ENCODE measurements at regions not wholly inside any gene's neighbourhood (a gene's known extent, or its start where the extent isn't known, plus 50 kb on each side); places are given as distances from the start of the nearest gene placed in this dataset.

DNA sequence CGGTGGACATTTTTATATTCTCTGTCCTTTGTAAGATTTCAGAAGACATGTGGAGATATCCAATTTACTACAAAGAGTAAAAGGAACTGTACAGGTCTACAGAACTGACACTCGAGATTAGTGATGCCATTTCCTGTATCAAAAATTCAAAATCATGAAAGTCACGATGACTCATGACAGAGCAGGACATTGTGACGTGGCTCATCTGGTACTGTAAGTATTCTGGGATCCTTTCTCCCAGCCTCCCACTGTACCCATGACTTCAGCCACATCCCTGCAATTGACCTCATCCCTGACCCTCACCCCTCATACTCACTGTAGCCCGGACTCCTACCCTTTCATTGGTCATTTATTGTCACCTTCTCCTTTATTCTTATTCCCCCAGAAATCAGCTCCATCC lies 736.5 kb downstream of the EPHA4 start:
- no peak for DNase-seq

- DNase-seq: no peak
Measured at GRCh38 chr2:220837226-220837625, 734.9 kb downstream of the EPHA4 start.

DNA sequence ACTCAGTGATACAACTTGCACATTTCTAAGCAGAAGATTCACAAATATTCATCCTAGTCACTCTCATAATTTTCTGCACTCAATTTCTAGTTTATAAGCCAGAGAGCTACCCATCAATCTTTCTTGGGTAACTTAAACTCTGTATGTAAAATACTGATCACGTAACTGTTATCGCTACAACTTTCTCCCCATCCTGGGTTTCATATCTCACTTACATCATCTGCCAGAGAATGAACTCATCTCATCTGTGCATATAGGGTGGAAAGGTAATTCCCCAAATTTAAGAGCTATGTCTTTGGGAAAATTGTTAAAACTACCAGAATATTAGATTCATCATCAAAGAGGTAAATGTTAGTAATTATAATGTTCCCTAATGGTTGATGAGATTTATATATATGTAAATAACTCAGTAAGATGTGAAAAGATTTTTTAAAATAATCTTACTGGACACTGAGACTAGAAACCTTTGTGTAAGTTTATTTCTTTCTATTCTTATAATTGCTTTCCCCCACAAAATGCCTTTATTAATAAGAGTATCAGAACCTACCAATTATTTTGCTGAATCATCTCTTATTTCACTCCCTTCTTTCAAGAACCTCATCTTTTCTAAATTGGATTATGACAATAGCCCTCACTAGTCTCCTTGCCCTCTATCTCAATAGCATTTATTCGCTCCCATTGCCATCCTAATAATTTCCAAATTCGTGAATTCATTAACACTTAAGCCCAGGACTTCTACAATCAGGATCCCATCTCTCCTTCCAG lies 729.0 kb downstream of the EPHA4 start:
- no peak for DNase-seq

DNA sequence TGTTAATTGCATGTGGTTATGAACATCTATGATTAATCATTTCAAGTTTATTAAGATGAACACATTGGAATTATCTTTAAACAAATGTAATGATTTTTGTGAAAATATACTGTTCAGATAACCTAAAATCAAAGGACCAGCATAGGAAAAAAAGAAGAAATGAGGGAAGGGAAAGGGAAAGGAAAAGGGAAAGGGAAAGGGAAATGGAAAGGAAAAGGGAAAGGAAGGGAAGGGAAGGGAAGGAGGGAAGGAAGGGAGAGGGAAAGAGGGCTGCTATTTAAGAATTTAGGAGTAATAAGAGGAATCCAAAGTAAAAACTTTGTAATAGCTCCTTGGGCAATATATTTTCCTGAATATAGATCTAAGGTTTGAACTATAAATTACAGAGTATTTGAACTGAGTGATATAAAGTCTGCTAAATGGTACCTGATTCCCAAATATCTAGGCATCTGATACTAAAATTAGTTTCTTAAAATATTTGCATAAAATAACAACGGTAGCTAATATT lies 726.3 kb downstream of the EPHA4 start:
- no peak for DNase-seq

- no peak for DNase-seq
Measured at GRCh38 chr2:220847006-220847405, 725.1 kb downstream of the EPHA4 start.

DNA sequence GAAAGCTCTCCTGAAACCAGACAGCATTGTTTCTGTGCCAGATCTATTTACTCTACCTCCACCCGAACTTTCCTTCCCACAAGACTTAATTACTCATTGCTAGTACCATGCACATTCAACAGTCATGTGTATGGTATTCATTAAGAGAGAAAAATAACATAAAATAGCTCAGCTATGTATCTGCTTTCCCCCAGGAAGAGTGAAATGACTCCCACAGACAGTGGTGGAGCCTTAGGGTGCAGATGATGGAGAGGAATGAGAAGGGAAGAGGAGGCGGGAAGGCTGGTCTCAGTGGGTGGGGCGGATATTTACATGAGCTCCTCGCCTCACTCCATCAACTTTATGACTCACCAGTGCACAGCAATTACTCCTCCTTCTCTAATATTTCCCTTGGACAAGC lies 724.5 kb downstream of the EPHA4 start:
- DNase-seq: no peak

- DNase-seq: no peak
Measured at GRCh38 chr2:220849433-220849832, 722.7 kb downstream of the EPHA4 start.

DNA sequence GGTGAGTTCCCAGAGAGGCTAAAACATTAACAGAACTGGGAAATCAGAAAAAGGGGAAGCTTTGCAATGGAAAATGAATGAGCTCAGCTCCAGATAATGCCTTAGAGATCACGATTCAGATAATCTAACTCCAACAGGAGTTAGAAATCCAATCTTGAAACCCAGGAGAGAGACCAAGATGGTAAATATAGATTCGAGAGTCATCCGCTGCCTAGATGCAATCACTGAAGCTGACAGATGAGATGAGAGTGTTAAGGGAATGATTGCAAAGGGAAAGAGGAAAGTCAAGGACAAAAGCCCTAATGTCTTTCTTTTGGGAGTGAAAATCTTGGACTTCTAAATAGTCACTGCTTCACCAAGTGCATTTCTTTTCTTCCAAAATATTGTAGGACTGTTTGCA lies 722.0 kb downstream of the EPHA4 start:
- no peak for DNase-seq

DNA sequence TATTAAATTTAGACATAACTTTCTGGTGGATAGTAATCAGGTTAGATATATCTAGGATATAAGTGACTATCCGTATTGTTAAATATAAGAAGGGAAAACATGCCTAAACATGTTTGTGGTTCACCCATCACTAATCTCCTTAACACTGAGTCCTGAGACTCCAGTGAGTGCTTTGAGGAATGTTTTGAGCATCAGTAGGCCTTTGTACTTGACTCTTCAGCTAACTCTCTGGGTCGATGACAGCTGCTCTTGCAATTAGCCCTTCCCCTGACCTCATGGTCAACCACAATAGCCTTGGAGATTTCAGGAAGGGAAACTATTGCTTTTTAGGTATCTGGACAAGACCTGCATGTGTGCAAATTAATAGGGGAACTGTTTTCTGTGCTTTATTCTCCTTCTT lies 716.8 kb downstream of the EPHA4 start:
- no peak for DNase-seq

GRCh38 chr2:220856486-220856885 lies 715.6 kb downstream of the EPHA4 start:
- no peak for DNase-seq

DNA sequence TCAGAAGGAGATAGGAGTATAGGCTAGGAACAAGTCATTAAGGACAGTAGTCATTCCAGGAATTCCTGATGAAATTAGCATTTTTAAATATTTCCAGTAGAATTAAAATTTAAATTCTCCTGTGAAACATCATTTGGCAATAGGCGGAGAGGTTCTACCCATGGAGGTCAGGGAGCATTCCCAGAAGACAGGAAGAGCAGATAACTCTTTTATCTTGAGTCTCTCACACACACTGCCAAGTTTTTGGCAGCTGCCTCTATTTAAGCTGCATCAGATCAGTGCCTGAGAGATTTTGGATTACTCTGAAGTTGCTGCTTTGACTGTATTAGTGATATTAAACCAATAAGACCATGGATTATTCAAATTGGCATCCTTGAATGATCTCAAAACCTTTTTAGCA lies 714.7 kb downstream of the EPHA4 start:
- DNase-seq: no peak

- no peak for DNase-seq
Measured at GRCh38 chr2:220858101-220858500, 714.0 kb downstream of the EPHA4 start.

- no peak for DNase-seq
Measured at GRCh38 chr2:220871909-220872308, 700.2 kb downstream of the EPHA4 start.

GRCh38 chr2:220876080-220876824 lies 695.9 kb downstream of the EPHA4 start:
- no peak for DNase-seq

DNA sequence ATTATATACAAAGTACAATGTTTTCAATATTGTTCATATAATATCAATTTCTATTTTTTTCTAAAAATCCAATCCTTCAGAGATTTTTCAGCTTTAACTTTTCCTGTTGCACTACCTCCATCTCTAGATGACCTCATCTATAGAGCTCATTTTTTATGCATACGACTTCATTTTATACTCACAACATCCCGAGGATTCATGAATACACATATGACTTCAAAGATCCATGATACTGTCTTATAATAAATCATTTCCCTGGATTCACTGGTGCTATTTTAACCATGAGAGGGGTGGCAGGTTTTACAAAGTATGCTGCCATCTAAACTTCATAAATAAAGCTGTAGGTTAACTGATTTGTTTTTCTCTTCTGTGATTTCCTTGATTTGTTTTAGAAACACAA lies 694.6 kb downstream of the EPHA4 start:
- DNase-seq: no peak

DNA sequence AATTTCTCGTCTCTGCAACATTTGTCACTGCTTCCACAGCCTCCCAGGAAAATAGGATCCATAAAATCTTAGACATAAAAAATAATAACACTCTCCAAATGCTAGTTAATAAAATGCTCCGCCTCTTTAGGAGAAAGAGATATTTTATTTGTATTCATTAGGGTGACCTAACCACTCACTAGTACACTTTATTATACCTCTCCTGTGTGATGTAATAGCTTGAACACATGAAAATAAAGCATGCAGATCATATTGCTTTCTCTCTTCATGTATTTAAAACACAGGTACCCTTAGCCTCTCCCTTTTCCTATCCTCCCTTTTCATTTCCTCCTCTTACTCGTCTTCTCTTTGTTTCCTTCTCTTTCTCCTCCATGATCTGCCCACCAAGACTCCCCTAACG lies 694.2 kb downstream of the EPHA4 start:
- no peak for DNase-seq

GRCh38 chr2:220880623-220881596 lies 691.2 kb downstream of the EPHA4 start:
- no peak for DNase-seq

GRCh38 chr2:220882507-220882906 lies 689.6 kb downstream of the EPHA4 start:
- DNase-seq: no peak

DNA sequence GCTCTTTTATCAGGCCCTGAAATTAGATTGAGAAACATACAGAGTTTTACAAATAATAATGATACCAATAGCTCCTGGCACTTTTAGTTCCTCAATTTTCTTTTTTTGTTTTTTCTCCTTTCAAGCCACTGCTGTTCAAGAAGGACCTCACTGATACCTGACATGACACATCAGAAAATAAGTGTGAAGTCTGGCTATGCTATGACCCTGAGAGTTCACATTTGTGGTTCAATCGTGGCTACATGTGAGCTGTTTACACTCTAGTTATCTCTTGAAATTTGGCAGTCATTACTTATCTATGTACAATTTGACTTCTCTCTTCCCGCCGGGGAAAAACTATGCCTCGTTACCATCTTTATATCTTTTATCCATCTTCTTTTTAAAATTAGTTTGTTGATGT lies 686.5 kb downstream of the EPHA4 start:
- DNase-seq: no peak

DNA sequence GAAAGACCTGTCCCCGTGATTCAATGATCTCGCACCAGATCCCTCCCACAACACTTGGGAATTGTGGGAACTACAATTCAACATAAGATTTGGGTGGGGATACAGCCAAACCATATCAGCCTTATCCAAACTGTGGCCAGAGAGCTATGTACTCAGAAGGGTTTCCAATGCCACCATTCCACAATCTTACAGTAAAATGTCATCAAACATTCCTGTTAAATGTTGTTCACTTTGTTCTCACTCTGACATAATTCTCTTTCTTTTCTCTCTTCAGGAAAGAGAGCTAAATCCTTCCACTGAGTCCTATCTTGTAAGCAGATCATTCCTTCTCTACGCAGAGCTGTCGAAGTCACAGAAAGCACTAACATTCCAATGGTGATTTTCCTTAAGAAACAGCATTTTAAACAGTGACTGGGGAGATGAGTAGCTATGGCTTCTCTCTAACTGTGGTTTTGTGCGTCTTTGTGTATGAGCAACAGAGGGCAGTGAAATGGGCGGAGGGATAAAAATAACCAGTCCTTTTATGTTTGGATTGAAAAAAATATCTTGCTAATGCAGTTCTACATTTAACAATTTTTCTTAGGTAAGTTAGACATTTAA lies 684.7 kb downstream of the EPHA4 start:
- DNase-seq: no peak

DNA sequence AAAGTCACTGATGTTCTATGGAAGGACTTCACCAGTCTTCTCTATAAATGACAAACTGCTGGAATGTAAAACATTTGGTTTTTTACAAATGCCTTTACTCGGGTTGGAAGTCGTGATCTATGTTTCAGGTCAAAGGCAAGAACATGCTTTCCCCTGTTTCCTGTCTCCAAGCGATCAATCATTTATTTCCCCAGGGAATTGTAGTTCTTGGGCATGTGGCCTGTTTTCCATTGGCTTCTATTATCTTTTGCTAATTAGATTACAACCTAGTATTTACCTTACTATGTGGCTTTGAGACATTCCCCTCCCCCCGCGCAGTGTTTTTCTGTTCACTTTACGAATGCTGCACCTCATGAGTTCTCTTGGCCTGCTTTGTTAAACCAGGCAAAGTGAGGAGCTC lies 684.2 kb downstream of the EPHA4 start:
- DNase-seq: no peak

- DNase-seq: no peak
Measured at GRCh38 chr2:220890931-220891330, 681.2 kb downstream of the EPHA4 start.

DNA sequence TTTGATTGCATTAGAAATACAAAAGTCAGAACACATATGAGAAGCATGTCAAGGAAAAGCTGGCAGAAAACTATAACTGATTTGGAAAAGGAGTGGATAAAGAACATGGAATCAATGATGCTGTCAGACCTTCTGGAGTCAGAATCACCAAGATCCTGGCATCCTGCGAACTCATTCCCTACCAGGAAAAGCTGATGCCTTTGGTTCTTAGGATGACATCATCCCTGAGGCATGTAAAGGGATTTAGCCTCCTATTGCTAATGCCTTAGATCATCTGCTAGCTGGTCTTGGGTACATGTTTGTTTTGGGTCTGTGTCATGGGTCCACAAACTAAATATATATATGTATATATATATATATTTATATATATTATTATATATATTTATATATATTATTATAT lies 680.7 kb downstream of the EPHA4 start:
- DNase-seq: no peak
